ENCODE measurements at regions not wholly inside any gene's neighbourhood (a gene's known extent, or its start where the extent isn't known, plus 50 kb on each side); places are given as distances from the start of the nearest gene placed in this dataset.
A peak's percentile ranks its signal among the peaks of the same experiment; 100 is the strongest.

- DNase-seq, result peak; percentile 94
Observed at GRCh38 chr6:9564021-9564420, 850.9 kb downstream of the TFAP2A start.

- peak; percentile 91 for DNase-seq
Observed at GRCh38 chr6:9563568-9563967, 851.3 kb downstream of the TFAP2A start.

- no peak for DNase-seq
Observed at GRCh38 chr6:9554806-9555205, 860.1 kb downstream of the TFAP2A start.

GRCh38 chr6:9554323-9554722 lies 860.6 kb downstream of the TFAP2A start:
- no peak for DNase-seq

GRCh38 chr6:9553002-9553401 lies 861.9 kb downstream of the TFAP2A start:
- no peak for DNase-seq

- peak; percentile 48 for DNase-seq
Observed at GRCh38 chr6:9543649-9544048, 871.2 kb downstream of the TFAP2A start.

- DNase-seq, result peak; percentile 83
Observed at GRCh38 chr6:9540534-9541126, 874.2 kb downstream of the TFAP2A start.

GRCh38 chr6:9540126-9540525 lies 874.7 kb downstream of the TFAP2A start:
- peak; percentile 59 for DNase-seq

- peak; percentile 52 for DNase-seq
Observed at GRCh38 chr6:9539231-9539755, 875.6 kb downstream of the TFAP2A start.

- no peak for DNase-seq
Observed at GRCh38 chr6:9537381-9537780, 877.5 kb downstream of the TFAP2A start.

- no peak for DNase-seq
Observed at GRCh38 chr6:9535106-9535505, 879.8 kb downstream of the TFAP2A start.

- no peak for DNase-seq
Observed at GRCh38 chr6:9532621-9533557, 882.0 kb downstream of the TFAP2A start.

GRCh38 chr6:9527679-9528286 lies 887.1 kb downstream of the TFAP2A start:
- peak; percentile 81 for DNase-seq

- no peak for DNase-seq
Observed at GRCh38 chr6:9523462-9523861, 891.4 kb downstream of the TFAP2A start.

- no peak for DNase-seq
Observed at GRCh38 chr6:9522101-9522500, 892.8 kb downstream of the TFAP2A start.

- no peak for DNase-seq
Observed at GRCh38 chr6:9521152-9521530, 893.7 kb downstream of the TFAP2A start.

GRCh38 chr6:9520417-9521151 lies 894.3 kb downstream of the TFAP2A start:
- DNase-seq, result no peak

- DNase-seq, result no peak
Observed at GRCh38 chr6:9518431-9518830, 896.4 kb downstream of the TFAP2A start.

- no peak for DNase-seq
Observed at GRCh38 chr6:9517806-9518205, 897.1 kb downstream of the TFAP2A start.

GRCh38 chr6:9515633-9516606 lies 899.0 kb downstream of the TFAP2A start:
- peak; percentile 91 for DNase-seq

GRCh38 chr6:9514146-9514545 lies 900.7 kb downstream of the TFAP2A start:
- no peak for DNase-seq

GRCh38 chr6:9511157-9511556 lies 903.7 kb downstream of the TFAP2A start:
- DNase-seq, result no peak

Data from NCI-H69 (cell line).